Frontal cortex (tissue), 3 donors: ENCODE measurements at regions not wholly inside any gene's neighbourhood (a gene's known extent, or its start where the extent isn't known, plus 50 kb on each side); places are given as distances from the start of the nearest gene placed in this dataset.
A peak's percentile ranks its signal among the peaks of the same experiment; 100 is the strongest.

Source experiments
- DNase-seq, 2 donors: peaks; one replicate each; pipeline ENCODE4 v3.0.0; 2012; ENCODE audit warnings: low spot score in 2 of 2
- FAIRE-seq: peaks from 2 replicates; lab custom pipeline; 2012; peaks lifted over from hg19 to GRCh38; lab: Jason Lieb, UNC
- donor health status: control.
- donor health status: control.
- donor health status: control.

GRCh38 chr7:125611582-125611981 is 682.0 kb upstream of the POT1 start:
- FAIRE-seq (no peak), DNase-seq (no peak)

GRCh38 chr7:125606671-125607070 is 677.0 kb upstream of the POT1 start:
- no peak for DNase-seq
- FAIRE-seq, result no peak

GRCh38 chr7:125605241-125605640 is 675.6 kb upstream of the POT1 start:
- DNase-seq, result peak in 1 of 2 donors; percentile 4
- FAIRE-seq, result no peak

GRCh38 chr7:125602441-125602840 is 672.8 kb upstream of the POT1 start:
- FAIRE-seq, result no peak

GRCh38 chr7:125599387-125599786 is 669.8 kb upstream of the POT1 start:
- no peak for FAIRE-seq
- no peak for DNase-seq

More at GRCh38 chr7:125602441-125602840, 672.8 kb upstream of the POT1 start:
- no peak for DNase-seq

- FAIRE-seq, result no peak
- no peak for DNase-seq
Observed at GRCh38 chr7:125592331-125592730, 662.7 kb upstream of the POT1 start.

GRCh38 chr7:125573126-125573525 is 643.5 kb upstream of the POT1 start:
- no peak for DNase-seq
- no peak for FAIRE-seq

GRCh38 chr7:125572414-125572813 is 642.8 kb upstream of the POT1 start:
- no peak for DNase-seq

GRCh38 chr7:125568799-125569198 is 639.2 kb upstream of the POT1 start:
- no peak for DNase-seq
- FAIRE-seq, result no peak

More at GRCh38 chr7:125572414-125572813, 642.8 kb upstream of the POT1 start:
- FAIRE-seq, result no peak

- no peak for FAIRE-seq
- no peak for DNase-seq
Observed at GRCh38 chr7:125567686-125568085, 638.1 kb upstream of the POT1 start.

- no peak for FAIRE-seq
- DNase-seq, result no peak
Observed at GRCh38 chr7:125563964-125564529, 634.4 kb upstream of the POT1 start.

GRCh38 chr7:125563557-125563956 is 633.9 kb upstream of the POT1 start:
- no peak for FAIRE-seq
- no peak for DNase-seq

GRCh38 chr7:125561006-125561405 is 631.4 kb upstream of the POT1 start:
- DNase-seq (no peak), FAIRE-seq (no peak)

- DNase-seq (no peak), FAIRE-seq (no peak)
Observed at GRCh38 chr7:125559921-125560320, 630.3 kb upstream of the POT1 start.

- no peak for FAIRE-seq
- no peak for DNase-seq
Observed at GRCh38 chr7:125555916-125556315, 626.3 kb upstream of the POT1 start.

- no peak for DNase-seq
Observed at GRCh38 chr7:125551008-125551407, 621.4 kb upstream of the POT1 start.

GRCh38 chr7:125547505-125547904 is 617.9 kb upstream of the POT1 start:
- FAIRE-seq (no peak), DNase-seq (no peak)

More at GRCh38 chr7:125551008-125551407, 621.4 kb upstream of the POT1 start:
- peak; percentile 69 for FAIRE-seq

GRCh38 chr7:125530553-125530952 is 600.9 kb upstream of the POT1 start:
- no peak for FAIRE-seq
- DNase-seq, result no peak

- no peak for FAIRE-seq
- no peak for DNase-seq
Observed at GRCh38 chr7:125529249-125529648, 599.6 kb upstream of the POT1 start.

- DNase-seq, result no peak
- FAIRE-seq, result peak; percentile 44
Observed at GRCh38 chr7:125526958-125527357, 597.3 kb upstream of the POT1 start.

- no peak for FAIRE-seq
Observed at GRCh38 chr7:125526092-125526491, 596.5 kb upstream of the POT1 start.

GRCh38 chr7:125516194-125516593 is 586.6 kb upstream of the POT1 start:
- FAIRE-seq, result no peak

More at GRCh38 chr7:125526092-125526491, 596.5 kb upstream of the POT1 start:
- DNase-seq, result no peak

More at GRCh38 chr7:125516194-125516593, 586.6 kb upstream of the POT1 start:
- no peak for DNase-seq
